SK-N-SH (cell line): ENCODE measurements at regions not wholly inside any gene's neighbourhood (a gene's known extent, or its start where the extent isn't known, plus 50 kb on each side); places are given as distances from the start of the nearest gene placed in this dataset.

ENCODE experiments used
- CTCF ChIA-PET: fragments of 300-600, 350-600 bp; formaldehyde crosslinking; extraction: SDS; loops from one replicate; lab custom pipeline; 2021; lab: Yijun Ruan, JAX
- POLR2A ChIA-PET: fragments of 350-600 bp; sonication (Branson Sonifier 250); formaldehyde crosslinking; extraction: SDS; loops from one replicate; lab custom pipeline; 2020; ENCODE audit warnings: antibody characterized with exemption, inconsistent platforms; lab: Yijun Ruan, JAX
- DNase-seq: peaks from one replicate; pipeline ENCODE4 v3.0.0; 2012
- H2AFZ ChIP-seq: fragments of 200-600 bp; sonication (generic); 2 replicates; pipeline ENCODE4 v1.8.1; 2016; ENCODE audit warnings: antibody characterized with exemption, mild to moderate bottlenecking, low read depth
- H3F3A ChIP-seq: fragments of 200-600 bp; sonication (generic); replicated peaks from 2 replicates; pipeline ENCODE3; 2016; ENCODE audit warnings: antibody characterized with exemption, mild to moderate bottlenecking; ENCODE audit not compliant: insufficient read depth
- H3K27ac ChIP-seq, 2 experiments: fragments of 200-500 bp in 1 of 2; fragments of 200-600 bp in 1 of 2; sonication (Bioruptor generic) in 1 of 2; sonication (generic), shearing (Covaris generic) in 1 of 2; 2 replicates each; pipeline versions ENCODE4 v1.5.1 to v1.6.1; 2014 to 2016; ENCODE audit warnings: low read depth in 2 of 2, inconsistent platforms in 1 of 2, low read length in 1 of 2, mild to moderate bottlenecking in 1 of 2, mixed read lengths in 1 of 2
- H3K27me3 ChIP-seq: fragments of 200-600 bp; sonication (generic), shearing (Covaris generic); 2 replicates; pipeline ENCODE4 v1.6.1; 2016; ENCODE audit warnings: mixed run types; ENCODE audit not compliant: insufficient read depth
- H3K36me3 ChIP-seq, 2 experiments: fragments of 200-500 bp in 1 of 2; fragments of 200-600 bp in 1 of 2; sonication (Bioruptor generic) in 1 of 2; sonication (generic) in 1 of 2; replicated peaks in 1 of 2; 2 replicates each; pipeline versions ENCODE3 to v1.5.1; 2014 to 2016; ENCODE audit warnings: low read length in 1 of 2, mild to moderate bottlenecking in 1 of 2; ENCODE audit not compliant: insufficient read depth in 2 of 2, control insufficient read depth in 1 of 2
- H3K4me1 ChIP-seq, 2 experiments: fragments of 200-500 bp in 1 of 2; fragments of 200-600 bp in 1 of 2; sonication (Bioruptor generic) in 1 of 2; sonication (generic), shearing (Covaris generic) in 1 of 2; 2 replicates each; pipeline versions ENCODE4 v1.5.1 to v1.6.1; 2014 to 2016; ENCODE audit warnings: low read depth in 1 of 2, low read length in 1 of 2, mixed run types in 1 of 2; ENCODE audit not compliant: insufficient read depth in 2 of 2, control insufficient read depth in 1 of 2
- H3K4me2 ChIP-seq: fragments of 200-600 bp; sonication (generic), shearing (Covaris generic); 2 replicates; pipeline ENCODE4 v1.6.1; 2017; ENCODE audit warnings: mixed run types
- H3K4me3 ChIP-seq, 2 experiments: fragments of 200-500 bp in 1 of 2; fragments of 200-600 bp in 1 of 2; sonication (Bioruptor generic) in 1 of 2; sonication (generic), shearing (Covaris generic) in 1 of 2; 2 replicates each; pipeline versions ENCODE4 v1.5.1 to v1.8.1; 2014 to 2016; ENCODE audit warnings: low read depth in 2 of 2, inconsistent platforms in 1 of 2, low read length in 1 of 2, mild to moderate bottlenecking in 1 of 2, mixed read lengths in 1 of 2, moderate library complexity in 1 of 2
- H3K79me2 ChIP-seq: fragments of 200-600 bp; sonication (generic); 2 replicates; pipeline ENCODE4 v1.8.1; 2017; ENCODE audit warnings: mild to moderate bottlenecking; ENCODE audit not compliant: insufficient read depth
- H3K9ac ChIP-seq: fragments of 200-600 bp; sonication (generic); 2 replicates; pipeline ENCODE4 v1.6.1; 2017; ENCODE audit warnings: mixed run types
- H3K9me2 ChIP-seq: fragments of 200-600 bp; sonication (generic); 2 replicates; pipeline ENCODE4 v1.6.1; 2017; ENCODE audit warnings: mixed run types
- H3K9me3 ChIP-seq: fragments of 200-600 bp; sonication (generic); 2 replicates; pipeline ENCODE4 v1.6.1; 2017; ENCODE audit warnings: mixed run types, mild to moderate bottlenecking, moderate library complexity
- H4K20me1 ChIP-seq: fragments of 200-600 bp; sonication (generic); 2 replicates; pipeline ENCODE4 v1.6.1; 2017; ENCODE audit warnings: mild to moderate bottlenecking, mixed run types; ENCODE audit not compliant: insufficient read depth
- CHD2 ChIP-seq: fragments of 150-350 bp; IDR thresholded peaks from 2 replicates; pipeline ENCODE4 v1.6.1; 2018; ENCODE audit warnings: low read length; ENCODE audit not compliant: partially characterized antibody
- CTCF ChIP-seq: fragments of 200-600 bp; sonication (generic); IDR thresholded peaks from 2 replicates; pipeline ENCODE4 v1.6.1; 2017; ENCODE audit warnings: antibody characterized with exemption, mild to moderate bottlenecking, moderate library complexity
- EP300 ChIP-seq, 2 experiments: IDR thresholded peaks; 2 replicates each; pipeline versions ENCODE4 v1.4.0 to v1.6.1; 2012; ENCODE audit warnings: borderline replicate concordance in 1 of 2, low read depth in 1 of 2, low read length in 1 of 2
- EZH2phosphoT487 ChIP-seq: fragments of 200-600 bp; sonication (generic); IDR thresholded peaks from 2 replicates; pipeline ENCODE4 v1.6.1; 2017; ENCODE audit warnings: low read depth, mixed run types, mild to moderate bottlenecking, antibody characterized with exemption, moderate library complexity, borderline replicate concordance
- FOXJ3 ChIP-seq: sonication (generic); formaldehyde crosslinking; IDR thresholded peaks from 2 replicates; pipeline ENCODE4 v1.5.1; 2020; ENCODE audit warnings: mild to moderate bottlenecking, missing genetic modification reagents
- FOXM1 ChIP-seq: IDR thresholded peaks from 2 replicates; pipeline ENCODE4 v1.4.0; 2012; ENCODE audit warnings: low read depth, mild to moderate bottlenecking
- GABPA ChIP-seq: IDR thresholded peaks from 2 replicates; pipeline ENCODE4 v1.4.0; 2012; ENCODE audit warnings: low read depth, mild to moderate bottlenecking
- GATA2 ChIP-seq: sonication (generic); formaldehyde crosslinking; IDR thresholded peaks from 2 replicates; pipeline ENCODE4 v1.5.0; 2020; ENCODE audit warnings: mild to moderate bottlenecking, missing genetic modification reagents
- JUND ChIP-seq: IDR thresholded peaks from 2 replicates; pipeline ENCODE4 v1.4.0; 2012
- MAX ChIP-seq: IDR thresholded peaks from 2 replicates; pipeline ENCODE4 v1.4.0; 2012; ENCODE audit warnings: low read depth
- MXI1 ChIP-seq: IDR thresholded peaks from 2 replicates; pipeline ENCODE4 v1.6.1; 2012; ENCODE audit warnings: mild to moderate bottlenecking, low read depth, low read length, improper control_type of control experiment
- NFIC ChIP-seq: IDR thresholded peaks from 2 replicates; pipeline ENCODE4 v1.4.0; 2012; ENCODE audit warnings: borderline replicate concordance
- RAD21 ChIP-seq: IDR thresholded peaks from 2 replicates; pipeline ENCODE4 v1.6.1; 2012; ENCODE audit warnings: mild to moderate bottlenecking, low read length
- RXRA ChIP-seq: IDR thresholded peaks from 2 replicates; pipeline ENCODE4 v1.4.0; 2012; ENCODE audit warnings: low read depth, mild to moderate bottlenecking, borderline replicate concordance
- TCF12 ChIP-seq: IDR thresholded peaks from 2 replicates; pipeline ENCODE4 v1.4.0; 2012
- TEAD4 ChIP-seq: IDR thresholded peaks from 2 replicates; pipeline ENCODE4 v1.4.0; 2012; ENCODE audit warnings: mild to moderate bottlenecking, borderline replicate concordance; ENCODE audit not compliant: insufficient read depth
- USF1 ChIP-seq: IDR thresholded peaks from 2 replicates; pipeline ENCODE4 v1.4.0; 2012; ENCODE audit warnings: low read depth, borderline replicate concordance
- USF2 ChIP-seq: fragments of 150-350 bp; IDR thresholded peaks from 2 replicates; pipeline ENCODE4 v1.6.1; 2017; ENCODE audit warnings: antibody characterized with exemption, low read length, low read depth, borderline replicate concordance
- YY1 ChIP-seq: IDR thresholded peaks from 2 replicates; pipeline ENCODE4 v1.4.0; 2012; ENCODE audit warnings: low read depth, mild to moderate bottlenecking
- WGBS: methylation state at CpG from one replicate; pipeline ENCODE4 v1.1.6; 2017; ENCODE audit warnings: low lambda C conversion rate; 5-methylcytosine and 5-hydroxymethylcytosine counted together
- TF ChIP-seq, protein P1 (sequence below): fragments of 150-350 bp; IDR thresholded peaks from 2 replicates; pipeline ENCODE4 v1.6.1; 2016; ENCODE audit warnings: mild to moderate bottlenecking, low read depth, low read length

DNA sequence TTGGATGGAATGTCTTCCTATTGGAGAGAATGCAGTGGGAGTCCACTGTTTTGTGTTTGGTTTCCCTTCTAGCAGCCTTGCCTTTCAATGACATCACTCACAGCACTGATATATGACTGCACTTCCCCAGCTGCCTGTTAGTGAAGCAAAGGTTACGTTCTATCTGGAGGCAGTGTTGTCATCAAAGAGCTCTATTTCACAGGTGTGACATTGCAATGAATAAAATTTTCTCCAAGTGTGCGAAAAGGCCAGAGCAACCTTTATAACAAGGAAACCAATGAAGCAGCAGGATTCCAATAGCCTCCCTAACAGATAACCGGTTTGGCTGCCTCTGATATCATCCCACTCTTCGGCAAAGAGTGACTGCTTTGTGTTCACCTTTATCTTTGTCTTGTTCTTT is 523.5 kb upstream of the ZNF608 start:
- no peak for DNase-seq
- Histone ChIP-seq H3K9me2 (no peaks in the 10 kb centered on the region), H3K79me2 (no peaks in the 10 kb centered on the region), H3K4me3 (no peak overlapping the region), H3K27me3 (no peaks in the 10 kb centered on the region), H2AFZ (no peak overlapping the region), H3K4me1 (peaks cover 2 to 3% of the 10 kb centered on the region in 2 experiments; a peak in 3 of 4 replicates), H3K9ac (no peak overlapping the region), H3K36me3 (no peaks in the 10 kb centered on the region), H3K9me3 (no peaks in the 10 kb centered on the region), H3K4me2 (no peak overlapping the region), H4K20me1 (no peaks in the 10 kb centered on the region), H3F3A (no peaks in the 10 kb centered on the region), H3K27ac (no peak overlapping the region)
- 94% methylated on average over 4 of the region's 4 CpGs for WGBS
- TF ChIP-seq MXI1, result no peak
- no peak for TF ChIP-seq TEAD4
- TF ChIP-seq NFIC, result no peak
- no peak for TF ChIP-seq FOXM1
- TF ChIP-seq, protein P1, sequence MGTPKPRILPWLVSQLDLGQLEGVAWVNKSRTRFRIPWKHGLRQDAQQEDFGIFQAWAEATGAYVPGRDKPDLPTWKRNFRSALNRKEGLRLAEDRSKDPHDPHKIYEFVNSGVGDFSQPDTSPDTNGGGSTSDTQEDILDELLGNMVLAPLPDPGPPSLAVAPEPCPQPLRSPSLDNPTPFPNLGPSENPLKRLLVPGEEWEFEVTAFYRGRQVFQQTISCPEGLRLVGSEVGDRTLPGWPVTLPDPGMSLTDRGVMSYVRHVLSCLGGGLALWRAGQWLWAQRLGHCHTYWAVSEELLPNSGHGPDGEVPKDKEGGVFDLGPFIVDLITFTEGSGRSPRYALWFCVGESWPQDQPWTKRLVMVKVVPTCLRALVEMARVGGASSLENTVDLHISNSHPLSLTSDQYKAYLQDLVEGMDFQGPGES, result no peak
- TF ChIP-seq GATA2, result no peak
- no peak for TF ChIP-seq TCF12
- TF ChIP-seq YY1, result no peak
- no peak for TF ChIP-seq EZH2phosphoT487
- no peak for TF ChIP-seq EP300 (IDR thresholded peaks at IDR 0.05; ENCODE audit: borderline replicate concordance in 1 of 2, low read depth in 1 of 2, low read length in 1 of 2)
- TF ChIP-seq GABPA, result no peak
- no peak for TF ChIP-seq CHD2
- TF ChIP-seq CTCF, result no peak
- TF ChIP-seq RXRA, result no peak
- TF ChIP-seq FOXJ3 (CRISPR knock-in tag), result no peak
- no peak for TF ChIP-seq JUND
- no peak for TF ChIP-seq USF1
- TF ChIP-seq MAX, result no peak
- no peak for TF ChIP-seq USF2
- TF ChIP-seq RAD21, result no peak
- CTCF ChIA-PET, result no interaction called here
- POLR2A ChIA-PET, result no interaction called here
